Astrocyte of the cerebellum (primary cell): ENCODE measurements at regions not wholly inside any gene's neighbourhood (a gene's known extent, or its start where the extent isn't known, plus 50 kb on each side); places are given as distances from the start of the nearest gene placed in this dataset.

Experiments
- DNase-seq: peaks from one replicate; pipeline ENCODE4 v3.0.0-alpha.2; 2011; ENCODE audit warnings: low read depth
- H3K4me3 ChIP-seq: 2 replicates; pipeline ENCODE4 v1.5.1; 2011; ENCODE audit warnings: mild to moderate bottlenecking, low read depth, low read length, moderate library complexity
- in situ Hi-C: cut with HindIII; loops from 2 replicates; pipeline ENCODE4 v1.10.0; 2017; ENCODE audit warnings: low sequenced_read_pairs
- TF ChIP-seq, protein P1 (sequence below): IDR thresholded peaks from 2 replicates; pipeline ENCODE4 v1.5.1; 2012; ENCODE audit warnings: low read length, low read depth, moderate library complexity, mild to moderate bottlenecking; ENCODE audit errors: missing control alignments

DNA sequence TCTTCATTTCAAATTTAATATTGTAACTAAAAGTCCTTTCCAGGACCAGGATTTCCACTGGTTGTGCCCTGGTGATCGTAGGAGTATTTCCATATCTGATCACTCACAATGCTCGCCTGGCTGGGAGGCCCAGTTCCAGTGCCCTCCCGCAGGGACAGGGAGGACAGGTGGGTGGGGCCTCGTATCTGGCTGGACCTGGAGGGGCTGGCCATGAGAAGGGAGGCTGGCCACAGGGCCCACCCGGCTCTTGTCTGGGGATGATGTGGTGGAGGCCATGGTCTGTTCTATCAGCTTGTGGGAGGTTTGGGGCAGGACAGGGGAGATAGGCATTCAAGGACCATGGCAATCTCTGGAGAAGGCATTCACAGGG, 286.4 kb downstream of the GADD45G start:
- DNase-seq: no peak
- in situ Hi-C loops: loop anchor here (5.0 kb wide), 1 partner anchor 101 kb away; no protein-coding TSS in a partner anchor
- no peak overlapping the region for H3K4me3 ChIP-seq

DNA sequence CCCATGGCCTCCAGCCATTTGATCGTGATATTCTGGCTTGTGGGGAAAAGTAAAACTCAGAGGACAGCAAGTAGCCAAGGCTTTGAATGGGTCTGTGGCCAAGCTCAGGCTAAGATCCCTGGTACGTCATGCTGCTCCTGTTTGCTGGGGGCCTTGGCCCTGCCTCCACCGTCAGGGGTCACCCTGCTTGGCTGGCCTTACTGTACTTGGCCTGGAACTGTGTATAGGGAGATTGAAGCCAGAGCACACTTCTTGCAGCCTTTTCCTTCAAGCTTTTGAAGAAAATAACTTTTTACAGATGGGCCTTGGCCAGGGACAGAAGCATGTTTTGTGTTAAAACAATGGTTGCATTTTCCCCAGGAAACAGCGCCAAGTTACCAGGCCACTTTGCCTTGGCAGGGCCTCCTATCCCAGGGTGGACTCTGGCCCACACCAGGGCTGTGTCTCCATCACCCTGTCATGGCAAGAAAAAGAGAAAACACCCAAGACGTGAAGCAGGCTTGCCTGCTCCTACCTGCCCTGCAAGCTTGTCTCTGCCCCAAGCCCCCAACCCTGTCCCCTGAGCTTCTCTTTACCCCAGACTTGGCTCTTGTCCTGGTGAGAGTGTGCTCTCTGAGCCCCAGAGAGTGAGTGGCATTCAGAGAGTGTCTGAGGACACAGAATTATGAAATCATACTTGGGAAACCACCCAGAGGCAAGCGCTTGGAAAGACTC, 286.9 kb downstream of the GADD45G start:
- TF ChIP-seq, protein P1, sequence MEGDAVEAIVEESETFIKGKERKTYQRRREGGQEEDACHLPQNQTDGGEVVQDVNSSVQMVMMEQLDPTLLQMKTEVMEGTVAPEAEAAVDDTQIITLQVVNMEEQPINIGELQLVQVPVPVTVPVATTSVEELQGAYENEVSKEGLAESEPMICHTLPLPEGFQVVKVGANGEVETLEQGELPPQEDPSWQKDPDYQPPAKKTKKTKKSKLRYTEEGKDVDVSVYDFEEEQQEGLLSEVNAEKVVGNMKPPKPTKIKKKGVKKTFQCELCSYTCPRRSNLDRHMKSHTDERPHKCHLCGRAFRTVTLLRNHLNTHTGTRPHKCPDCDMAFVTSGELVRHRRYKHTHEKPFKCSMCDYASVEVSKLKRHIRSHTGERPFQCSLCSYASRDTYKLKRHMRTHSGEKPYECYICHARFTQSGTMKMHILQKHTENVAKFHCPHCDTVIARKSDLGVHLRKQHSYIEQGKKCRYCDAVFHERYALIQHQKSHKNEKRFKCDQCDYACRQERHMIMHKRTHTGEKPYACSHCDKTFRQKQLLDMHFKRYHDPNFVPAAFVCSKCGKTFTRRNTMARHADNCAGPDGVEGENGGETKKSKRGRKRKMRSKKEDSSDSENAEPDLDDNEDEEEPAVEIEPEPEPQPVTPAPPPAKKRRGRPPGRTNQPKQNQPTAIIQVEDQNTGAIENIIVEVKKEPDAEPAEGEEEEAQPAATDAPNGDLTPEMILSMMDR: no peak
- DNase-seq: peak; percentile 39
- H3K4me3 ChIP-seq: no peak overlapping the region
- in situ Hi-C loops: loop anchor here (5.0 kb wide), 1 partner anchor 101 kb away; no protein-coding TSS in a partner anchor

More for the DNA sequence above, 286.4 kb downstream of the GADD45G start:
- TF ChIP-seq, protein P1: no peak

DNA sequence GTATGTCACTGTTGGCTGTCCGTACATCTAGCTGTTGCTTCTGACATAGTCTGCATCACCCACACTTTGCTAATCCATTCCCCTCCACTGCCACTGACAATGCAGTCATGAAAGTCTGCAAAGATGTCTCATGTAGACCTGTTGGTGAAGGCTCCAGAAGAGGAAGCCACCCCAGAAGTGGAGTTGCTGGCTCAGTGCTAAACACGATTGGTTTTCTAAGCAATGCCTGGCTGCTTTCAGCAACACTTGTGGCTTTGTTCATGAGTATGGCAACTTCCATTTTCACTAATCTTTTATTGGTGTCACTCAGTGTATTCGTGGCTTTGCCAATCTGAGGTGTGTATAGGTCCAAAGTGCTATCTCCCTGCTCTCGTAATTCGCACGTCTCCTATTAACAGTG, 288.1 kb downstream of the GADD45G start:
- no peak for DNase-seq
- in situ Hi-C loops: loop anchor here (5.0 kb wide), 1 partner anchor 99 kb away; no protein-coding TSS in a partner anchor
- TF ChIP-seq, protein P1: no peak
- H3K4me3 ChIP-seq: no peak overlapping the region

DNA sequence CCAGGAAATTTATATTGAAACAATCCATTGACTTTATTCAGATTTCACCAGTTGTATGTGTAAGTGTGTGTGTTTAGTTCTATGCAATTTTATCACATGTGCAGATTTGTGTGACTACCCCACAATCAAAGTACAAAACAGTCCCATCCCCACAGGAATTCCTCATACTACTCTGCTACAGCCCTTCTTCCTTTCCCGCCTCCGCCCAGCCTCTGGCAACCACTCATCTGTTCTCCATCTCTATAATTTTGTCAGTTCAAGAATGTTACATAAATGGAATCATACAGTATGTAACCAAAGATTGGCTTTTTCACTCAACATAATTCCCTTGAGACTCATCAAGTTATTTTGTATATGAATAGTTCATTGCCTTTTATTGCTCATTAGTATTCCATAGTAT, 289.1 kb downstream of the GADD45G start:
- in situ Hi-C loops: loop anchor here (5.0 kb wide), 1 partner anchor 98 kb away; no protein-coding TSS in a partner anchor
- TF ChIP-seq, protein P1: no peak
- no peak for DNase-seq
- no peak overlapping the region for H3K4me3 ChIP-seq

DNA sequence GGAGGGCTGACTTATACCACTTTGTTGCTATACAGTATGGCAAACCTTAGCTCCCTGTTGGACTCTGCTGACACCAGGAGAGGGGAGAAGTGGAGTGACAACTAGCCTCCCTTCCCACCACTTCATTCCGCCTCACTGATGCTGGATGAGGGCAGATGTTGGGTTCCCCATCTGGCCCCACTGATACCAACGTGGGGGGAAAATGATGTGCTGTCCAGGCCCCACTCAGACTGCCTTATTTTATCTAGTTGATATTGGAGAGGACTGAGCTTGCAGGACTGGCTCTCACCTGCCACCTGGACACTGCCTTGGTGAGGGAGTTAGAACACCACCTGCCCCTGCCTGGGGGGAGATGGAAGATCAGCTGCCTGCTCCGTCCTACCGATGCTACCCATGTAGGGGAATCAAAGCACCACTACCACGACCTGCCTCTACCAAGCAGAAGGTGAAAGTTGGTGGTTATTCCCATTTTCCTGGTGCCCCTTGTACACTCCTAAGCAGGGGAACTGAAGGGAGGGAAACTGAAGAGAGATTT, 292.1 kb downstream of the GADD45G start:
- TF ChIP-seq, protein P1: no peak
- H3K4me3 ChIP-seq: no peak overlapping the region
- DNase-seq: no peak
- in situ Hi-C loops: no loop called here

DNA sequence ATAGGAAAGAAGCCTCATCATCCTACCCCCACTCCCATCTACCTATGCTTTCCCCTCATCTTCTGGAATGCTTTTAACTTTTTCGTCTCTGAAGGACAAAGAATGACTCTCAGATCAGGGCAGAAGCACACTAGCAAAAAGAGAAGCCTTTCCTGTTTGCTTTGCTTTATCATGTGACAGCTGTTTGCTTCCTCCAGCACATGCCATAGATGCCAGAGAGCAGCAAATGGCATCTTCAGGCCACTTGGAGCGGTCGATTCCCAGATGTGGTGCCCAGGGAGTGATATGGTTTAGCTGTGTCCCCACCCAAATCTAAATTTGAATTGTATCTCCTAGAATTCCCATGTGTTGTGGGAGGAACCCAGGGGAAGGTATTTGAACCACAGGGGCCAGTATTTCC, 294.8 kb downstream of the GADD45G start:
- TF ChIP-seq, protein P1: no peak
- no peak for DNase-seq
- no peak overlapping the region for H3K4me3 ChIP-seq
- in situ Hi-C loops: no loop called here
